HG02571 (cell line): ENCODE measurements at regions not wholly inside any gene's neighbourhood (a gene's known extent, or its start where the extent isn't known, plus 50 kb on each side); places are given as distances from the start of the nearest gene placed in this dataset.
"Not testable (repeated sequence)": the region's sequence is repeated elsewhere in the genome, so short reads cannot be mapped to it uniquely, and the experiment has no call there.

ENCODE experiments used
- ATAC-seq: cut with Tn5 transposase; IDR thresholded peaks from one replicate; pipeline ENCODE4 v1.9.1; 2021; ENCODE audit warnings: mild to moderate bottlenecking, moderate library complexity; ENCODE audit not compliant: unreplicated experiment

DNA sequence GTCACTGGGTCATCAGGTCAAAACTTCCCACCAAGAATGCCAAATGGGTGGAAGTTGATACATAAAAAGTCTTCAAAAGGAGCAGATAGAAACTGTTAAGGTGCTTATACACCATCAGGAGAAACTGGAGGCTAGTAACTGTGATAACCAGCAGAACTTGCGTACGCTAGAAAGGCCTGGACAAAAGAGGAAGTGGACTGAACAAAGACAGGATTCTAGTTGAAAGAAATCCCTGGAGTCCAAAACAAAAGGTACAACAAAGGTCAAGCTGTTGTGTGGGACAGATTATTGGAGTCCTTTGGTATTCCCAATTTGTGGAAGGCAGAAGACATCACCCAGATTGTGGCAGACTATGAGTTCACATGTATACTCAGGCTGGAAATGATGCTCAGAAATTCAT, 215.8 kb upstream of the PBX1 start:
- no peak for ATAC-seq

DNA sequence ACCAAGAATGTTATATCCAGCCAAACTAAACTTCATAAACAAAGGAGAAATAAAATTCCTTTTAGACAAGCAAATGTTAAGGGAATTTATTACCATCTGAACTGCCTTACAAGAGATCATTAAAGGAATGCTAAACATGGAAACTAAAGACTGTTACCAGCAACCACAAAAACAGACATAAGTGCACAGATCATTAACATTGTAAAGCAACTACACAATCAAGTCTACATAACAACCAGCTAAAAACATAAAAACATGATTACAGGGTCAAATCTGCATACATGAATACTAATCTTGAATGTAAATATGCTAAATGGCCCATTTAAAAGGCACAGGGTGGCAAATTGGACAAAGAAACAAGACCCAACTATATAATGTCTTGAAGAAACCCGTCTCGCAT, 211.0 kb upstream of the PBX1 start:
- no peak for ATAC-seq

DNA sequence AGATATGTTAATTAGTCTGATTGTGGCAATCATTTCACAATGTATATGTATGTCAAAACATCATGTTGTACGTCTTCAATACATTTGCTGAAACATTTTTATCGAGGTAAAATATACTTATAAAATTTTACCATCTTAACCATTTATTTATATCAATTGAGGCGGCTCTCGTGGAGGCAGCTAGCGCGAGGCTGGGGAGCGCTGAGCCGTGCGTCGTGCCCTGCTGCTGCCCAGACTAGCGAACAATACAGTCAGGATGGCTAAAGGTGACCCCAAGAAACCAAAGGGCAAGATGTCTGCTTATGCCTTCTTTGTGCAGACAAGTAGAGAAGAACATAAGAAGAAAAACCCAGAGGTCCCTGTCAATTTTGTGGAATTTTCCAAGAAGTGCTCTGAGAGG, 202.5 kb upstream of the PBX1 start:
- no peak for ATAC-seq

DNA sequence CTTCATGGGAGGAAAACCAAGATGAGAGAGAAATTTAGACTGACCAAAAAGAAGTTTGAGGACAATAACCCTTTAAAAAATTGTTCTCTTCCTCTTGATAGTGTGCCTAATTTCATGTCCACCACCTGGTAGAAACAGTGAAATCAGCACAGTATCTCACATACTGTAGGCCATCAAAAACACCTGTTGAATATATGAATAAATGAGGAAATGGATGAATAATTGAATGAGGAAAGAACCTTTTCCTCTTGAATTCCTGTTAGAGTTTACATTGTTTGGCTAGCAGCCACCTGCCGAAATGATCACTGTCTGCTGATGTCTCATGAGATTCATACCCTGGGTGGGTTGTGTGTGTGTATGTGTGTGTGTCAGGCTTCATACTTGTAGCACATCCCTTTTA, 198.7 kb upstream of the PBX1 start:
- ATAC-seq, result no peak

DNA sequence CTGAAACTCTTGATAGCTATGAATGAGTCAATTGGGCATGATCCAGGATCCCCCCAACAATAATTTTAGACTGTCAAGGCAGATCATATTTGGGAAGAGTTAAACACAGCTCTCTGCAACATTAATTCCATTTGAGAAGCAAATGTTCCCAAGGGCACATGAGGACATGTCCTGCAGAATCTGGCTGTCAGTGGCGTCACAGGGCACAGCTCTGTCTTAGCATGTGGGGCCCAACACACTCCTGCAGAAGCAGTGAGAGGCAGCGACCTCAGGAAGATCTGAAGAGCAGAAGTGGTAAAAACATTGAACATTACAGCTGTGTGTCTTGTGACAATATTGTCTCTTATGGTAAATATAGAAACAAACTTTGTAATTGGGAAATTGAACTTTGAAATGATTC, 197.1 kb upstream of the PBX1 start:
- no peak for ATAC-seq

DNA sequence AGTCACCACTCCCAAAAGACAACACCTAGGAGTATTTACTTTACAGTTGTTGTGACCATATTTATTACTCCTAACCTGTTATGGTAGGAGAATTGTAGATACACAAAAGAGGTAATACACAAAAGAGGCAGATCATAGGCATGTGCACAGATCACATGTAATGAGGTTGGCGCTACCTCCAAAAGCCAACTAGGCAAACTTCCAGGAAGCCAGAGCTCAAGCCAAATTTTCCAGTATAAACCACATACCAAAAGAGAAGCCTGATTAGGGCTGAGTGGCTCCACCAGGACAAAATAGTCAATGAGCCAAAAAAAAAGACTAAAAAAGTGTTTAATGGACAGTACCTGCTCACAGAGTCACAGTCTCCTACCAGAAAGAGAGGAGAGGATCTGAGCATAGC, 195.0 kb upstream of the PBX1 start:
- no peak for ATAC-seq

DNA sequence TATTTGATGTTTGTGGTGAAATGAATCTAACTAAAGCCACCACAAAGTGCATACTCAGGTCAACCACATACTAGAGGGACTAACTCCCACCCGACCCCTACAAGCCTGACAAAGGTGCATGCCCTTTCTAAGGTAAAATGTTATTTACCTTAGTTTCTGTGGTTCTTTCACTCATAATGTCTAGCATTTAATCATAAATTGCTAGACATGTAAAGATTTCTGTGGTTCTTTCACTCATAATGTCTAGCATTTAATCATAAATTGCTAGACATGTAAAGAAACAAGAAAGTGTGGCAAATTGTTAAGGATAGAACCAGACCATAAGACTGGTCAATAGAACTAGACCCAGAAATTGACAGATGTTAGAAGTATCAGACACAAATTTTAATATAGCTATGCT, 193.0 kb upstream of the PBX1 start:
- no peak for ATAC-seq

DNA sequence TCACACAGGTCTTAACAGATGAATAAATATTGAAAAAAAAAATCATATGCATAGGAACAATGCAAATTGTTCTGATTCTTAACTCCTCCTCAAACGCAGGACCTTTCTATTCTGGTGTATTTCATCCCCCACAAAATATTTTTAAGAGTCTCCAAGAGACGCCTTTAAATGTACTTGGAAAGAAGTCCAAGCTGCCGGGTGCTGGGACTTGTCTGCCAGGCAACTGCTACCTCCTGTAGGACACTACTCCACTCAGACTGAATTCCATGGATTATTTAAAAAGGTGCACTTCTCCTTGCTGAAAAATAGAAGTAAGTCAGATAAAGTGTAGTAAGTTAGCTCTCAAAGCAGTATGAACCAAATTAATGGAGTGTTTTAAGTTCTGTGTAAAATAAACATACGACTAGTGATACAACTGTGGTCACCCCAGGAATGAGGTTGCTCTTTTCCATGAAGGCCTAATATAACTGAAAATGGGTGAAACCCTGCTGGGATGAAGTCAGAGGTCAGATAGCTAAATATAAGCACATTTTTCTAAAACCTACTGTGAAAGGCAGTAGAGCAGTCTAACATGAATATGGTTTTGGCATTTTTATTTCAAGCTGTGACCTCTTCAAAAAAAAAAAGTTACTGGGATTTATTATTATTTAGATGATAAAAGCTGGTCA, 189.2 kb upstream of the PBX1 start:
- ATAC-seq, result no peak

DNA sequence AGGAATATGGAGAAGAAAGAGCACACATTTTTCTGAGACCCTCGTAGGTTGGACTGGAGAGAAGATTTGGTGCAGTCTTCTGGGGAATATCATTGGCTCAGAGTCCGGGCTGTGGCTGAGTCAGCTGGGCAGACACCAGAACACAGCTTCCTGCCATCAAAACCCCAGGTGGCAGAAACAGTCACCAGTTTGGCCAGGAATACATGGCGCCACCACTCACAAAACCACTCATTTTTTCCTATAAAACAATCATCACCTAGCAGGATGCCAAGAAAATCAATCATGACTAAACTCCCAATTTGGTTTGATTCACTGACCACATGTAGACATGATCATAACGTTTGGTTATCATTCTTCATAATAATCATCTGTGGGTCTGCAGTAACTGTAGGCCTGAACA, 178.1 kb upstream of the PBX1 start:
- no peak for ATAC-seq

DNA sequence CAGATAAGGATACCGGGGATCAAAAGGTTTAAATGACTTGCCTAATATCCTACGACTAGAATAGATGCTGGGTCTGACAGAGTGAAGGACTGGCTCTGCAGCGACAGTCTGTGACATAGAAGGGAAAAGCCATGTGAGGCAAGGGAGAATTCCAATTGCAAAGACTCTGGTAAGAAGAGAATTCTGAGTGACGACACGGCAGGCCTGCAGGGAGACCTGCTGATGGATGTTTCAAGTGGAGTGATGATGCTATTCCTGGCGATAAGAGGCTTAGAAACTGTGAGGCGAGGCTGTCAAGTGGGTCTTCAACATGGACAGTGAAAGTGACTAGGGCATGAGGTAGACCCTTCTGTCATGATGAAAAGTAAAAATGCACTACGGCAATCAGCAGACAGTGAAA, 176.6 kb upstream of the PBX1 start:
- ATAC-seq, result no peak

DNA sequence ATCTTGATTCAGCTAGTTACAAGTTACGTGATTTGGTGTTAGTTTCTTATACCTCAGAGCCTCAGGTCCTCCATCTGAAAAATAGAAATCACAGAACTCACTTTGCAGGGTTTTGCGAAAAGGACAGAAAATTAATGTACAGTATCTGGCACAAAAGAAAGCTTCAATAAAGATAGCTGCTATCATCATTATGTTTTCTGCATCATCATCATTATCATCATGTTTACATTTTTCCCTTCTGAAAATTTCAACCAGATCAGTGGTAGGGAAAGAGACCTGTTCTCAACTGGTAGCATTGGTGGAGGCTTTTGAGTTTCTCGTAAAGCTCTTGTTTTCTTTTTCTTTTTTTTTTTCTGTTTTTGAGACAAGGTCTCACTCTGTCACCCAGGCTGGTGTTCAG, 174.7 kb upstream of the PBX1 start:
- ATAC-seq, result no peak

DNA sequence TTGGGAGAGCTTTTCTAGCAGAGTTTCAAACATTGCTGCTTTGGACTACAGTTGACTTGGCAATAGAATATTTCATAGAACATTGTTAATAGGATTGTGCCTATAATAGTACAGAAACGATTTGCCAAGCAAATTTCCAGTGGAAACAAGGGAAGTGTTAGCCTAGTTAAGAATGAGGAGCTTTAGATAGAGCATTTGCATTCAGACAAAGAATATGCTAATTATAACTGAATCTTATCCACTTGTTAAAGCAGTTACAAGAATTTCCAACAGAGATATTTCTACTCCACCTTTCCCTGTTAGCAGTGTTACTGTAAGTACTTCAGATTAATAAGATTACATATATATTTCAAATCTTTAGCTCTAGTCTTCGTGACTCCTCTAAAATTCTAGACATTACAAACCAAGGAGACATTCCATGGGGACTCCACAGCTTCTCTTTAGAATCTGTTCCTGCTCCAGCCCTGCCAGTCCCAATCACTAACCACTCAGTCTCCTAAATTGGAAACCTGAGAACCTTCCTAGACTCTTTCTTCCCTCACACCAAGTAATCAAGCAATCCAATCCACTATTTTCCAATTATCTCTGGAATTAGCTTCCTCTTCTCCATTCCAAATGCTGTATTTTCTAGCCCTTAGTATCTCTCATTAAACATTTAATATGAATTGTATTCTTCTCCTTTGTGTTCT, 141.8 kb upstream of the PBX1 start:
- ATAC-seq, result no peak

DNA sequence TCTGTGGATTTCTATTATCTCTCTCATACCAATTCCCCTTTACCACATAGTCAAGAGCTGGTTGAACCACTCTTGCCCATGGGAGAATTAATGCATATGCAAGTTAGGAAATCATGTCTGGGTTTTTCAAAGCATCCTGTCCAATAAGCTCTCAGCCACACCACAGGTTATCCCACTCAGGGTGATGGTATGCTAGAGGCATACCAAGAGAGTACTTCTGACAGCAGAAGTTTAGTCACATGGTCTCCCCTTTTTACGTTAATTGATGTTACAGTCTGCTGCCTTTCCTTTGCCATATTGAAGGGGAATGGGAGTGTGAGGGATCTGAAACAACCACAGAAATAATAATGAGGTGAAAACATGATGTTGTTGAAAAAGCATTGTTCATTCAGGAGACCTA, 135.8 kb upstream of the PBX1 start:
- no peak for ATAC-seq

DNA sequence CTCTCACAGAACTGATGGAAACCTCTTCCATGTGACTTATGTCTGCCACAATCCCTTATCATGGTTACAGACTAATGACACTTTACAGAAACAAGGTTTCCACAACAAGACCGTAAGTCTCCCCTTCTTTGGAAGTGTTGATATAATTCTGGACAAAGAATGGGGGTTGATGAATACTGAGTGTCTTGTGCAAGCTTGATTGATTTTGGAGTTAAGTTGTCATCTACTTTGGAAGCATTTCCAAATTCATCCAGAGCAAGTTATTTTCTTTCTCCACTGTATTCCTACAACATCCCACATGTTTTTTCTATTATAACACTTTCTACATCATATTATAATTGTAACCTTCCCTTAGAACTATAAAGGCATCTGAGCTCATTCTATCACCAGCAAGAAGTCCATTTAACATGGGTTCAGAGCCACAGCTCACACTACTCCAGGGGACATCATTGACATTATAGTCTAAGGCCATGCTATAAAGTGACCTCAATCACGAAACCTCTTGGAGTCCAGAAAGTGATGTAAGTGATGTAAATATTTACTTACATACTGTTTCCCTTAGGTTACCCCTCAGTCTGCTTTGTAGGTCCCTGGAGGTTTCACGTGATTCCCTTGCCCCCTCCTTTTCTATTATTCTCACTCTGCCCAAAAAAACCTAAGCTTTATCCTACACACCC, 125.7 kb upstream of the PBX1 start:
- no peak for ATAC-seq

DNA sequence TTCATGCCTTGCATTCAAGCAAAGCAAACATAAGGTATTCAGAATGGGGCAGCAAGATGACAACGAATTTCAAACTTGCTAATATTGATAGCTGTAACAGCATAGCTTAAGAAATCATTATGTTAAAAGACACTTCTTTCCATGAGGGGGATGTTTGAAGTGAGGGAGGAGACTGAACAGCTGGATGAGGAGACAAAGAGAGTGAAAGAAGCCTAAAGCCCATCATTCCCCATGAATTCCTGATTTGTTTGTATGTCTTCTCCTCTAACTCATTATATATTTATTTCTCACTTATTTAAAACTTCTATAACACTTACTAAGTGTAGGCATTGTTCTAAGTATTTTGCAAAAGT, 125.2 kb upstream of the PBX1 start:
- ATAC-seq, result no peak

DNA sequence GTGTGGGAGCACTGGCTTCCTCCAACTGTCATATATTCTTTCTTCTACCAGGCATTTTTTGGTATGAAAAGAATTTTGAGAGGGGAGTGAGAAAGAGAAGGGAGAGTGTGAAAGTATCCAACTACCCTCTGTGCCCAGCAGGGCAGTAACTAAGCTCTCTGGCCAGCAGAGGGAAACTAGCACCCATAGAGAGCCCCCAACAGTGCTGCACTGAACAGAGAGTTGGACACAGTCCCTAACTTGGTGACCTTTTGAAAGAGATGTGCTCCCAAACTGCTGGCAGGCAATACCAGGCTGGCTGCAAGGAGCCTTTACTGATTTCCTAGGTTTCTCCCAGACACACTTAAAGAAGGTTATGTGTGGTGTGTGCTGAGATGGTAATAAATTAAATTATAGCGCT, 118.8 kb upstream of the PBX1 start:
- ATAC-seq, result no peak

DNA sequence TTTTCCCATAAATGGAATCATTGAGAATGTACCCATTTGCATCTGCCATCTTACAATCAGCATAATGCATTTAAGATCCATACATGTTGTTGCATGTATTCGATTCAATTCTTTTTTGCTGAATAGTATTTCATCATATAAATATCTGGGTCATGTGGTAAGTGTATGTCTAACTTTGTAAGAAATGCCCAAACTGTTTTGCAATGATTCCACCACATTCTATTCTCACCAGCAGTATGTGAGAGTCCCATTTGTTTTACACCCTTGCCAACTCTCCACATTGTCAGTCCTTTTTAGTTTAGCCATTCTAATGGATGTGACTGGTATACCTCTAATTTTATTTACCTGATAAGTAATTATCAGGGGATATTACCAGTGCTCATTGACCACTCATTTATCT, 115.8 kb upstream of the PBX1 start:
- ATAC-seq, result no peak

DNA sequence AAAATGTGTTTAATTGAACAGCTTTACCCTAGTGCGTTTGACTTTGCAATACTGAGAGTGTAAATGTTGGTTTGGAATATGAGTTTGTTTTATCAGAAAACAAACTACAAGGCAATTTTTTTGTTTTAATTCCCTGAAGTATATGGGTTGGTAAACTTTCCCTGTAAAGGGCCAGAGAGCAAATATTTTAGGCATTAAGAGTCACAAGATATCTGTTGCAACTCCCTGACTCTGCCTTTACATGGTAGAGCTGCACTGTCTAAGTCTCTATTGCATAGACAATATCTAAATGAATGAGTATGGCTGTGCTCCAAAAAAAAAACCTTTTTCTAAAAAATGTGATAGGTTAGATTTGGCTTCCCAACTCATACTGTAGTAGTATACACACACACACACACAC, 115.1 kb upstream of the PBX1 start:
- ATAC-seq, result no peak

DNA sequence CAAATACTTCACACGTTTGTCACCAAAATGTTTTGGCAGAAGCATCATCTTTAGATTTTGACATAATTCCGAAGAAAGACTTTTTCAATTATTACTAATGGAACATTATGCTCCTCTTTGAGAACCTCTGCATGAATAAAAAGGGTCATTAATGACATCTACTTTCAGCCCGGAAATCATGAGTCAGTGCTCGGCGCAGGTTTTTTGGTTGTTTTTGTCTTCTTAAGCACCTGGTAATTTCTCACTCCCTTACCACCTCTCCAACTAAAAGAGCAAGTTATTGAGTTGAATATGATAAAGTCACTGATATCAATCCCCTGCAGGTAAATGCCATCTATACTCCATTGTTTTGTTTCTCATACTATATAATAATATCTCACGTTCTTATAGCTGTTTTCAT, 113.0 kb upstream of the PBX1 start:
- no peak for ATAC-seq

DNA sequence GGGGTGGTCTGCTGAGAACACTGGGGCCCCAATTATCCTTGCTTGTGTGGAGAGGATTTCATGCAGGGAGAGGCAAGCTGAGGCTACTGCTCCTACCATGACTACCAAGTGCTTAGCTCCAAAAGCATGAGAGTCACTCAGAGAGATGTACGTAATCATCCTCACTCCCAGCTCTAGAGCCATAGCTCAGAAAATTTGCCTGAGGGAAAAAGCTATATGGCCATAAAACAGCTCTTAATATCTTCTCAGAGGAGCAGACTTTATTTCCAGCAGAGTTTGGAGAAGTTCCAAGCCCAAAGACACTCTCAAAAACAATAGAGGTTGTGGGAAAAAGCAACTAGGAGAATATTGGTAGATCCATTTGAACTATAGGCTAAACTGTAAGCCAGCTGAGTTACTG, 106.4 kb upstream of the PBX1 start:
- no peak for ATAC-seq

DNA sequence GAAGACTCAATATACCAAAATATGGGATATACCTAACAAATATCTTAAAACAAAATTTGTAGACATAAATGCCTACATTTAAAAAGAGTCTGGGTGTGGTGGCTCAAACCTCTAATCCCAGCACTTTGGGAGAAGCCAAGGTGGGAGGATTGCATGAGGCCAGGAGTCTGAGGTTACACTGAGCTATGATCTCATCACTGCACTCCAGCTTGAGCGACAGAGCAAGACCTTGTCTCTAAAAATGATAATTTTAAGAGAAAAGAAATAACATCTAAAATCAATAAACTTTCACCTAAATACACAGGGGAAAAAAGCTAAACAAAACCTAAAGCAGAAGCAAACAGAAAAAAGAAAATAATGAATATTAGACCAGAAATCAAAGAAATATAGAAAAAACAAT, 102.7 kb upstream of the PBX1 start:
- ATAC-seq, result no peak

DNA sequence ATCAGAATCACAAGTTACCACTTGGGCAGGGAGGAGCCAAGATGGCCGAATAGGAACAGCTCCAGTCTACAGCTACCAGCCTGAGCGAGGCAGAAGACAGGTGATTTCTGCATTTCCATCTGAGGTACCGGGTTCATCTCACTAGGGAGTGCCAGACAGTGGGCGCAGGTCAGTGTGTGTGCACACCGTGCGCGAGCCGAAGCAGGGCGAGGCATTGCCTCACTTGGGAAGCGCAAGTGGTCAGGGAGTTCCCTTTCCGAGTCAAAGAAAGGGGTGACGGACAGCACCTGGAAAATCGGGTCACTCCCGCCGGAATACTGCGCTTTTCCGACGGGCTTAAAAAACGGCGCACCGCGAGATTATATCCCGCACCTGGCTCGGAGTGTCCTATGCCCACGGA, 99.8 kb upstream of the PBX1 start:
- ATAC-seq, result not testable (repeated sequence)

DNA sequence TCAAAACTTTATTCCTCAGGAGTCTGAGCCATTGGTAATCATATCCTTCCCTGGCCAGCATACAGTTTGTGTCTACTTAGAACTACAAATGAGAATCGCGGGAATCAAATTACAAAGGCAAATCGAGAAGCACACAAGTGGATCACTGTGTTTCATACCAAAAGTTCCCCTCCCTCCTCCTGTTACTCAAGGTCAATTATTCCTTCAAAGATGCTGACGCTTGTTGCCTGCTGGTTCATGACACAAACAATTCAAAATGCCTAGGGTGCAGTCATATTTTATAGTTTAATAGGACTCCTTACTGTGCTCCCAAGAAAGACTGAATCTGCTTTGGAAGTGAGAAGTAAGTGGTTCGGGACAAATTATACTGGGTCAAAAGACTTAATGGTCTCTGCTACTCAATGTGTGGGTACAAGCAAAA, 93.0 kb upstream of the PBX1 start:
- ATAC-seq, result no peak
